ENCODE measurements at regions not wholly inside any gene's neighbourhood (a gene's known extent, or its start where the extent isn't known, plus 50 kb on each side); places are given as distances from the start of the nearest gene placed in this dataset.

- no peak for DNase-seq (ENCODE audit: low spot score)
These were observed 210.0 kb downstream of the FOXO1 start for GRCh38 chr13:40456397-40456953.

- DNase-seq (ENCODE audit: low spot score): no peak
These were observed 209.4 kb downstream of the FOXO1 start for GRCh38 chr13:40456979-40457553.

- DNase-seq (ENCODE audit: low spot score): no peak
These were observed 208.3 kb downstream of the FOXO1 start for GRCh38 chr13:40457929-40458719.

- DNase-seq (ENCODE audit: low spot score): no peak
These were observed 207.8 kb downstream of the FOXO1 start for GRCh38 chr13:40458720-40458990.

- DNase-seq (ENCODE audit: low spot score): no peak
These were observed 206.3 kb downstream of the FOXO1 start for GRCh38 chr13:40460116-40460515.

- peak; percentile 46 for DNase-seq (ENCODE audit: low spot score)
These were observed 202.0 kb downstream of the FOXO1 start for GRCh38 chr13:40464337-40465014.

- DNase-seq (ENCODE audit: low spot score): no peak
These were observed 201.4 kb downstream of the FOXO1 start for GRCh38 chr13:40465015-40465390.

GRCh38 chr13:40466272-40466671 lies 200.2 kb downstream of the FOXO1 start:
- DNase-seq (ENCODE audit: low spot score): no peak

GRCh38 chr13:40468227-40468838 lies 198.1 kb downstream of the FOXO1 start:
- no peak for DNase-seq (ENCODE audit: low spot score)

- DNase-seq (ENCODE audit: low spot score): no peak
These were observed 196.7 kb downstream of the FOXO1 start for GRCh38 chr13:40469581-40470310.

- no peak for DNase-seq (ENCODE audit: low spot score)
These were observed 195.8 kb downstream of the FOXO1 start for GRCh38 chr13:40470660-40471059.

GRCh38 chr13:40471076-40471475 lies 195.4 kb downstream of the FOXO1 start:
- DNase-seq (ENCODE audit: low spot score): no peak

GRCh38 chr13:40471911-40472310 lies 194.5 kb downstream of the FOXO1 start:
- DNase-seq (ENCODE audit: low spot score): no peak

GRCh38 chr13:40472427-40473220 lies 193.8 kb downstream of the FOXO1 start:
- DNase-seq (ENCODE audit: low spot score): no peak

- no peak for DNase-seq (ENCODE audit: low spot score)
These were observed 190.8 kb downstream of the FOXO1 start for GRCh38 chr13:40475617-40476016.

GRCh38 chr13:40476175-40476958 lies 190.1 kb downstream of the FOXO1 start:
- no peak for DNase-seq (ENCODE audit: low spot score)

GRCh38 chr13:40477623-40478608 lies 188.5 kb downstream of the FOXO1 start:
- no peak for DNase-seq (ENCODE audit: low spot score)

GRCh38 chr13:40478775-40479174 lies 187.7 kb downstream of the FOXO1 start:
- DNase-seq (ENCODE audit: low spot score): no peak

GRCh38 chr13:40479196-40479845 lies 187.1 kb downstream of the FOXO1 start:
- DNase-seq (ENCODE audit: low spot score): no peak
